ENCODE measurements at regions not wholly inside any gene's neighbourhood (a gene's known extent, or its start where the extent isn't known, plus 50 kb on each side); places are given as distances from the start of the nearest gene placed in this dataset.

- ChIA-PET CTCF (no interaction called here), POLR2A (no interaction called here)
- peaks cover 14% of the 10 kb centered on the region for H3K27me3 Mint-ChIP-seq (ENCODE audit: insufficient read depth, unreplicated experiment)
- Histone ChIP-seq H3K4me1 (no peaks in the 10 kb centered on the region), H3K4me3 (ENCODE audit: low read depth, low read length) (no peak overlapping the region), H3K9me3 (no peaks in the 10 kb centered on the region), H3K27me3 (replicated peaks; ENCODE audit: control insufficient read depth, insufficient read depth, low read length) (no peaks in the 10 kb centered on the region), H3K36me3 (ENCODE audit: control insufficient read depth, insufficient read depth, low read length) (no peaks in the 10 kb centered on the region)
- peak overlapping the region; percentile 16 for H3K27ac Mint-ChIP-seq (ENCODE audit: unreplicated experiment)
- no TSS peak for BruUV-seq (replicated peaks)
- DNase-seq: no peak
- H3K4me1 Mint-ChIP-seq (ENCODE audit: low read depth, unreplicated experiment): peaks cover 7% of the 10 kb centered on the region
- H3K36me3 Mint-ChIP-seq (ENCODE audit: insufficient read depth, unreplicated experiment): no peaks in the 10 kb centered on the region
- no peak for TF ChIP-seq CTCF (IDR thresholded peaks at IDR 0.05; ENCODE audit: insufficient read depth in 1 of 2, low read depth in 1 of 2, low read length in 1 of 2, severe bottlenecking in 1 of 2, unreplicated experiment in 1 of 2)
- H3K9me3 Mint-ChIP-seq (ENCODE audit: unreplicated experiment): no peaks in the 10 kb centered on the region
- no peak overlapping the region for H3K4me3 Mint-ChIP-seq (ENCODE audit: unreplicated experiment)
- intact Hi-C loops (cut with micrococcal nuclease; ENCODE audit: unreplicated experiment): no loop called here
Measured at GRCh38 chr6:163820745-163821458, 406.4 kb downstream of the QKI start.

GRCh38 chr6:163820171-163820570 lies 405.7 kb downstream of the QKI start:
- H3K9me3 Mint-ChIP-seq (ENCODE audit: unreplicated experiment): no peaks in the 10 kb centered on the region

GRCh38 chr6:163818719-163819118 lies 404.2 kb downstream of the QKI start:
- Histone ChIP-seq H3K27me3 (replicated peaks; ENCODE audit: control insufficient read depth, insufficient read depth, low read length) (no peaks in the 10 kb centered on the region), H3K9me3 (no peaks in the 10 kb centered on the region), H3K4me1 (no peaks in the 10 kb centered on the region), H3K36me3 (ENCODE audit: control insufficient read depth, insufficient read depth, low read length) (no peaks in the 10 kb centered on the region), H3K4me3 (ENCODE audit: low read depth, low read length) (no peak overlapping the region)
- Mint-ChIP-seq H3K27me3 (ENCODE audit: insufficient read depth, unreplicated experiment) (peaks cover 16% of the 10 kb centered on the region), H3K27ac (ENCODE audit: unreplicated experiment) (no peak overlapping the region), H3K9me3 (ENCODE audit: unreplicated experiment) (no peaks in the 10 kb centered on the region), H3K4me3 (ENCODE audit: unreplicated experiment) (no peak overlapping the region), H3K36me3 (ENCODE audit: insufficient read depth, unreplicated experiment) (no peaks in the 10 kb centered on the region), H3K4me1 (ENCODE audit: low read depth, unreplicated experiment) (peaks cover 7% of the 10 kb centered on the region)
- CTCF ChIA-PET: no interaction called here
- no peak for DNase-seq
- POLR2A ChIA-PET: no interaction called here
- intact Hi-C loops (cut with micrococcal nuclease; ENCODE audit: unreplicated experiment): no loop called here
- no peak for TF ChIP-seq CTCF (IDR thresholded peaks at IDR 0.05; ENCODE audit: insufficient read depth in 1 of 2, low read depth in 1 of 2, low read length in 1 of 2, severe bottlenecking in 1 of 2, unreplicated experiment in 1 of 2)
- no TSS peak for BruUV-seq (replicated peaks)

More at GRCh38 chr6:163820171-163820570, 405.7 kb downstream of the QKI start:
- Histone ChIP-seq H3K4me3 (ENCODE audit: low read depth, low read length) (no peak overlapping the region), H3K4me1 (no peaks in the 10 kb centered on the region), H3K36me3 (ENCODE audit: control insufficient read depth, insufficient read depth, low read length) (no peaks in the 10 kb centered on the region), H3K27me3 (replicated peaks; ENCODE audit: control insufficient read depth, insufficient read depth, low read length) (no peaks in the 10 kb centered on the region), H3K9me3 (no peaks in the 10 kb centered on the region)
- BruUV-seq (replicated peaks): no TSS peak
- H3K4me1 Mint-ChIP-seq (ENCODE audit: low read depth, unreplicated experiment): peaks cover 7% of the 10 kb centered on the region
- peaks cover 14% of the 10 kb centered on the region for H3K27me3 Mint-ChIP-seq (ENCODE audit: insufficient read depth, unreplicated experiment)
- H3K4me3 Mint-ChIP-seq (ENCODE audit: unreplicated experiment): peak overlapping the region; percentile 58
- intact Hi-C loops (cut with micrococcal nuclease; ENCODE audit: unreplicated experiment): no loop called here
- DNase-seq: no peak
- TF ChIP-seq CTCF (IDR thresholded peaks at IDR 0.05; ENCODE audit: insufficient read depth in 1 of 2, low read depth in 1 of 2, low read length in 1 of 2, severe bottlenecking in 1 of 2, unreplicated experiment in 1 of 2): no peak
- peak overlapping the region; percentile 16 for H3K27ac Mint-ChIP-seq (ENCODE audit: unreplicated experiment)
- CTCF ChIA-PET: no interaction called here
- POLR2A ChIA-PET: no interaction called here
- H3K36me3 Mint-ChIP-seq (ENCODE audit: insufficient read depth, unreplicated experiment): no peaks in the 10 kb centered on the region

All from Caco-2 (cell line).